Fibroblast of lung (primary cell): ENCODE measurements at regions not wholly inside any gene's neighbourhood (a gene's known extent, or its start where the extent isn't known, plus 50 kb on each side); places are given as distances from the start of the nearest gene placed in this dataset.

Experiments
- CTCF ChIP-seq, 2 donors: IDR thresholded peaks in 1 of 2; conservative IDR thresholded peaks in 1 of 2; 1 replicate in 1 of 2; 2 replicates in 1 of 2; pipeline ENCODE4 v1.5.1; 2011 to 2012; ENCODE audit warnings: low read length in 2 of 2, control low read depth in 1 of 2, inconsistent platforms in 1 of 2, low read depth in 1 of 2, mild to moderate bottlenecking in 1 of 2
- EZH2 ChIP-seq: IDR thresholded peaks from 2 replicates; pipeline ENCODE4 v1.5.1; 2012; ENCODE audit warnings: low read length, control low read depth, mild to moderate bottlenecking; ENCODE audit errors: missing control alignments

DNA sequence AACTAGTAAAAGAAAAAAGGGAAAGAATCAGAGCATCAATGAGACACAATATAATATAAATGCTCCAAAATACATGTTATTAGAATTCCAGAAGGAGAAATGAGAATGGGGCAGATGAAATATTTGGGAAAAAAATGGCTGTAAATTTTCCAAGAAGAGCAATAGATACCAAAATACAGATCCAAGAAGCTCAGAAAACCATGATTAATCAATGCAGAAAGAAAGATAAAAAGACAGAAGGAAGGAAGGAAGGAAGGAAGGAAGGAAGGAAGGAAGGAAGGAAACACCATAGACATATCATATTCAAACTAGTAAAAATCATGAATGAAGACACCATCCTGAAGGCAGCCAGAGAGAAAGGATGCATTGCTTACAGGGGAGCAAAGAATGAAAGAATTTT lies 920.9 kb downstream of the EFNA5 start:
- no peak for TF ChIP-seq EZH2
- TF ChIP-seq CTCF (conservative IDR thresholded peaks at IDR 0.05 in 1 of 2, IDR thresholded peaks at IDR 0.05 in 1 of 2; ENCODE audit: low read depth in 1 of 2, low read length in 2 of 2) = no peak
